Stimulated activated CD4-positive, alpha-beta T cell treated with anti-CD3 and anti-CD28 coated beads, Interleukin-4, amount 100 ng/mL, for 48 hours (primary cell): ENCODE measurements at regions not wholly inside any gene's neighbourhood (a gene's known extent, or its start where the extent isn't known, plus 50 kb on each side); places are given as distances from the start of the nearest gene placed in this dataset.
"Not testable (repeated sequence)": the region's sequence is repeated elsewhere in the genome, so short reads cannot be mapped to it uniquely, and the experiment has no call there.

Experiments
- DNase-seq, 2 donors: peaks; one replicate each; pipeline ENCODE4 v3.0.0-alpha.2; 2020; ENCODE audit warnings: low read depth in 2 of 2

GRCh38 chr10:4167216-4167615 is 382.2 kb upstream of the KLF6 start:
- no peak for DNase-seq

- no peak for DNase-seq
Observed at GRCh38 chr10:4162571-4163286, 377.7 kb upstream of the KLF6 start.

GRCh38 chr10:4159173-4159572 is 374.2 kb upstream of the KLF6 start:
- DNase-seq = no peak

GRCh38 chr10:4154191-4154715 is 369.2 kb upstream of the KLF6 start:
- DNase-seq = no peak

GRCh38 chr10:4151466-4151865 is 366.5 kb upstream of the KLF6 start:
- no peak for DNase-seq

- no peak for DNase-seq
Observed at GRCh38 chr10:4150676-4151075, 365.7 kb upstream of the KLF6 start.

GRCh38 chr10:4149460-4149859 is 364.5 kb upstream of the KLF6 start:
- DNase-seq = not testable (repeated sequence)

GRCh38 chr10:4147245-4147644 is 362.2 kb upstream of the KLF6 start:
- no peak for DNase-seq

- no peak for DNase-seq
Observed at GRCh38 chr10:4144817-4145216, 359.8 kb upstream of the KLF6 start.

- DNase-seq = no peak
Observed at GRCh38 chr10:4141471-4141870, 356.5 kb upstream of the KLF6 start.

- DNase-seq = no peak
Observed at GRCh38 chr10:4138146-4138721, 353.2 kb upstream of the KLF6 start.

GRCh38 chr10:4137299-4137698 is 352.3 kb upstream of the KLF6 start:
- DNase-seq = no peak

GRCh38 chr10:4136121-4136520 is 351.1 kb upstream of the KLF6 start:
- no peak for DNase-seq

- DNase-seq = no peak
Observed at GRCh38 chr10:4132216-4132556, 347.2 kb upstream of the KLF6 start.

- no peak for DNase-seq
Observed at GRCh38 chr10:4131407-4132215, 346.6 kb upstream of the KLF6 start.

- no peak for DNase-seq
Observed at GRCh38 chr10:4130685-4131084, 345.7 kb upstream of the KLF6 start.

- no peak for DNase-seq
Observed at GRCh38 chr10:4129866-4130477, 345.0 kb upstream of the KLF6 start.

GRCh38 chr10:4127518-4128315 is 342.7 kb upstream of the KLF6 start:
- DNase-seq = no peak

GRCh38 chr10:4125776-4126175 is 340.8 kb upstream of the KLF6 start:
- DNase-seq = no peak

GRCh38 chr10:4121502-4122380 is 336.7 kb upstream of the KLF6 start:
- DNase-seq = no peak
